SK-N-SH treated with all-trans-retinoic acid at 6 μM for 48 hours (cell line): ENCODE measurements at regions not wholly inside any gene's neighbourhood (a gene's known extent, or its start where the extent isn't known, plus 50 kb on each side); places are given as distances from the start of the nearest gene placed in this dataset.

ENCODE experiments used
- ATAC-seq: fragments of 200-7000 bp; cut with Tn5 transposase; 3 replicates; pipeline ENCODE4 v1.9.1; 2020; ENCODE audit warnings: mild to moderate bottlenecking, moderate library complexity
- ARNTL ChIP-seq: fragments of 450-650 bp; formaldehyde crosslinking; IDR thresholded peaks from 2 replicates; pipeline ENCODE4 v1.5.0; 2020; ENCODE audit warnings: low read depth, mild to moderate bottlenecking, moderate library complexity, borderline replicate concordance
- CREB5 ChIP-seq: fragments of 250-450 bp; sonication (Bioruptor Pico); IDR thresholded peaks from 2 replicates; pipeline ENCODE4 v1.5.1; 2020; ENCODE audit warnings: low read depth, mild to moderate bottlenecking, moderate library complexity
- CSDC2 ChIP-seq: fragments of 250-450 bp; sonication (Bioruptor Pico); IDR thresholded peaks from 2 replicates; pipeline ENCODE4 v1.5.0; 2020; ENCODE audit warnings: mild to moderate bottlenecking, moderate library complexity
- CSRNP3 ChIP-seq: fragments of 250-450 bp; sonication (Bioruptor Pico); IDR thresholded peaks from 2 replicates; pipeline ENCODE4 v1.5.1; 2021; ENCODE audit warnings: mild to moderate bottlenecking, moderate library complexity
- GLIS3 ChIP-seq: fragments of 250-450 bp; sonication (Bioruptor Pico); IDR thresholded peaks from 2 replicates; pipeline ENCODE4 v1.5.0; 2020; ENCODE audit warnings: mild to moderate bottlenecking, moderate library complexity
- OSR1 ChIP-seq: fragments of 250-450 bp; sonication (Bioruptor Pico); IDR thresholded peaks from 2 replicates; pipeline ENCODE4 v1.8.0; 2022; ENCODE audit warnings: moderate library complexity, mild to moderate bottlenecking, inconsistent platforms
- PATZ1 ChIP-seq: fragments of 250-450 bp; sonication (Bioruptor Pico); IDR thresholded peaks from 2 replicates; pipeline ENCODE4 v1.8.0; 2020; ENCODE audit warnings: mild to moderate bottlenecking, moderate library complexity, borderline replicate concordance
- POU6F1 ChIP-seq: fragments of 250-450 bp; sonication (Bioruptor Pico); IDR thresholded peaks from 2 replicates; pipeline ENCODE4 v1.8.0; 2021; ENCODE audit warnings: low read depth, mild to moderate bottlenecking, moderate library complexity, borderline replicate concordance
- RARB ChIP-seq: fragments of 250-450 bp; sonication (Bioruptor Pico); IDR thresholded peaks from 2 replicates; pipeline ENCODE4 v1.8.0; 2021; ENCODE audit warnings: mild to moderate bottlenecking, moderate library complexity
- SNAI2 ChIP-seq: fragments of 250-450 bp; sonication (Bioruptor Pico); IDR thresholded peaks from 2 replicates; pipeline ENCODE4 v1.5.0; 2020; ENCODE audit warnings: mild to moderate bottlenecking, moderate library complexity
- TSHZ2 ChIP-seq: fragments of 250-450 bp; sonication (Bioruptor Pico); IDR thresholded peaks from 2 replicates; pipeline ENCODE4 v1.5.0; 2020; ENCODE audit warnings: mild to moderate bottlenecking, moderate library complexity
- ZC3H10 ChIP-seq: fragments of 250-450 bp; sonication (Bioruptor Pico); IDR thresholded peaks from 2 replicates; pipeline ENCODE4 v1.5.1; 2021; ENCODE audit warnings: mild to moderate bottlenecking, moderate library complexity
- ZFP3 ChIP-seq: fragments of 250-450 bp; sonication (Bioruptor Pico); IDR thresholded peaks from 2 replicates; pipeline ENCODE4 v1.5.0; 2020; ENCODE audit warnings: mild to moderate bottlenecking, moderate library complexity
- ZFP30 ChIP-seq: fragments of 450-650 bp; formaldehyde crosslinking; IDR thresholded peaks from 2 replicates; pipeline ENCODE4 v1.5.0; 2022; ENCODE audit warnings: mild to moderate bottlenecking, moderate library complexity
- ZNF565 ChIP-seq: fragments of 450-650 bp; formaldehyde crosslinking; conservative IDR thresholded peaks from 2 replicates; pipeline ENCODE4 v1.5.0; 2020; ENCODE audit warnings: low read depth, mild to moderate bottlenecking, moderate library complexity
- ZNF70 ChIP-seq: fragments of 450-650 bp; formaldehyde crosslinking; IDR thresholded peaks from 2 replicates; pipeline ENCODE4 v1.5.0; 2020; ENCODE audit warnings: mild to moderate bottlenecking, moderate library complexity

GRCh38 chr3:55373423-55373822 is 113.7 kb downstream of the WNT5A start (continued):
- TF ChIP-seq TSHZ2 (no peak), ZC3H10 (CRISPR knock-in tag) (no peak)

- TF ChIP-seq POU6F1 (CRISPR knock-in tag) (no peak), ZFP3 (CRISPR knock-in tag) (no peak), RARB (no peak), ZFP30 (no peak)
- ATAC-seq, result no peak
Observed at GRCh38 chr3:55370272-55370671, 116.8 kb downstream of the WNT5A start.

- ATAC-seq, result no peak
- TF ChIP-seq SNAI2 (CRISPR knock-in tag) (no peak), ARNTL (CRISPR knock-in tag) (no peak), PATZ1 (CRISPR knock-in tag) (no peak), ZFP3 (CRISPR knock-in tag) (no peak), CREB5 (no peak), ZFP30 (no peak), ZNF565 (CRISPR knock-in tag) (no peak), CSDC2 (CRISPR knock-in tag) (no peak), ZNF70 (CRISPR knock-in tag) (no peak), CSRNP3 (CRISPR knock-in tag) (no peak), TSHZ2 (no peak), GLIS3 (CRISPR knock-in tag) (no peak), RARB (no peak), OSR1 (CRISPR knock-in tag) (no peak)
Observed at GRCh38 chr3:55369141-55369847, 117.8 kb downstream of the WNT5A start.
